ENCODE measurements at regions not wholly inside any gene's neighbourhood (a gene's known extent, or its start where the extent isn't known, plus 50 kb on each side); places are given as distances from the start of the nearest gene placed in this dataset.

- TF ChIP-seq CTCF (IDR thresholded peaks at IDR 0.05; ENCODE audit: poor library complexity) (no peak), EZH2 (IDR thresholded peaks at IDR 0.05; ENCODE audit: borderline replicate concordance) (no peak)
These were observed 414.4 kb upstream of the ALCAM start for GRCh38 chr3:104952146-104952972.
